Smooth muscle cell (in vitro differentiated cells): ENCODE measurements at regions not wholly inside any gene's neighbourhood (a gene's known extent, or its start where the extent isn't known, plus 50 kb on each side); places are given as distances from the start of the nearest gene placed in this dataset.

Source experiments
- DNase-seq: peaks from one replicate; lab custom pipeline; 2025; ENCODE audit not compliant: unreplicated experiment; lab: John Stamatoyannopoulos, UW
- H2AFZ ChIP-seq: fragments of 200-600 bp; sonication (generic); 2 replicates; pipeline ENCODE4 v1.6.0; 2016; ENCODE audit warnings: antibody characterized with exemption, low read depth, mild to moderate bottlenecking
- H3F3A ChIP-seq: fragments of 200-600 bp; sonication (generic); 2 replicates; pipeline ENCODE4 v1.6.0; 2017; ENCODE audit warnings: antibody characterized with exemption, low read depth
- H3K27ac ChIP-seq: fragments of 200-600 bp; sonication (generic); 2 replicates; pipeline ENCODE4 v1.5.1; 2016; ENCODE audit warnings: low read depth, mild to moderate bottlenecking
- H3K27me3 ChIP-seq: fragments of 200-600 bp; sonication (generic); 2 replicates; pipeline ENCODE4 v1.6.1; 2016; ENCODE audit warnings: low read depth, mild to moderate bottlenecking
- H3K36me3 ChIP-seq: fragments of 200-600 bp; sonication (generic); 2 replicates; pipeline ENCODE4 v1.5.1; 2016; ENCODE audit warnings: low read depth
- H3K4me1 ChIP-seq: fragments of 200-600 bp; sonication (generic); 2 replicates; pipeline ENCODE4 v1.5.1; 2016; ENCODE audit warnings: low read depth
- H3K4me2 ChIP-seq: fragments of 200-600 bp; sonication (generic); 2 replicates; pipeline ENCODE4 v1.6.0; 2016; ENCODE audit warnings: mild to moderate bottlenecking
- H3K4me3 ChIP-seq: fragments of 200-600 bp; sonication (generic); 2 replicates; pipeline ENCODE4 v1.5.1; 2016; ENCODE audit warnings: mild to moderate bottlenecking
- H3K79me2 ChIP-seq: fragments of 200-600 bp; sonication (generic); 2 replicates; pipeline ENCODE4 v1.6.0; 2016; ENCODE audit warnings: low read depth, mild to moderate bottlenecking
- H3K9ac ChIP-seq: fragments of 200-600 bp; sonication (generic); 2 replicates; pipeline ENCODE4 v1.6.0; 2016; ENCODE audit warnings: low read depth
- H3K9me3 ChIP-seq: fragments of 200-600 bp; sonication (generic); replicated peaks from 2 replicates; pipeline ENCODE4 v1.5.1; 2016; ENCODE audit warnings: low read depth
- H4K20me1 ChIP-seq: fragments of 200-600 bp; sonication (generic); 2 replicates; pipeline ENCODE4 v1.6.0; 2016; ENCODE audit warnings: low read depth
- CTCF ChIP-seq: fragments of 200-600 bp; sonication (generic); IDR thresholded peaks from 2 replicates; pipeline ENCODE4 v1.5.1; 2017; ENCODE audit warnings: borderline replicate concordance, mild to moderate bottlenecking, antibody characterized with exemption; ENCODE audit not compliant: insufficient read depth, poor library complexity, severe bottlenecking
- WGBS: methylation state at CpG from one replicate; pipeline ENCODE4 v1.1.7; 2016; ENCODE audit warnings: low lambda C conversion rate; 5-methylcytosine and 5-hydroxymethylcytosine counted together

GRCh38 chr13:46489586-46490023 is 63.4 kb upstream of the LRCH1 start:
- H3K36me3 ChIP-seq = no peaks in the 10 kb centered on the region
- 34% methylated on average over 5 of the region's 5 CpGs for WGBS
- peak overlapping the region; percentile 69 for H3K4me2 ChIP-seq
- H3K27me3 ChIP-seq = no peaks in the 10 kb centered on the region
- peak overlapping the region; percentile 64 for H2AFZ ChIP-seq
- H3F3A ChIP-seq = peaks cover 10% of the 10 kb centered on the region
- H3K79me2 ChIP-seq = no peaks in the 10 kb centered on the region
- no peak for TF ChIP-seq CTCF
- H3K4me1 ChIP-seq = peaks cover 13% of the 10 kb centered on the region
- H3K9ac ChIP-seq = peak overlapping the region; percentile 46
- no peak for DNase-seq
- no peaks in the 10 kb centered on the region for H3K9me3 ChIP-seq
- no peak overlapping the region for H3K4me3 ChIP-seq
- H4K20me1 ChIP-seq = no peaks in the 10 kb centered on the region
- peak overlapping the region; percentile 65 for H3K27ac ChIP-seq

DNA sequence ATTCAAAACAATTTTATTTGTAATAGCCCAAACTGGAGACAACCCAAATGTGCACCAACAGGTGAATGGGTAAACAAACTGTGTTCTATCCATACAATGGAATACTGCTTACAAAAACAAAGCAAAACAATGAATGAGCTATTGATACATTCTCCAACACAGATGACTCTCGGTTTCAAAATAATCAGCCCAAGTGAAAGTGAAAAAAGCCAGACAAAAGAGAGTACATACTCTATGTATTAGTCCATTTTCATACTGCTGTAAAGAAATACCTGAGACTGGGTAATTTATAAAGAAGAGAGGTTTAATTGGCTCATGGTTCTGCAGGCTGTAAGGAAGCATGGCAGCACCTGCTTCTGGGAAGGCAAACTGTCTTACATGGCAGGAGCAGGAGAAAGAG is 65.2 kb upstream of the LRCH1 start:
- peaks cover 10% of the 10 kb centered on the region for H3F3A ChIP-seq
- no peaks in the 10 kb centered on the region for H3K27me3 ChIP-seq
- no peaks in the 10 kb centered on the region for H3K79me2 ChIP-seq
- no peak overlapping the region for H3K4me3 ChIP-seq
- no peak overlapping the region for H3K27ac ChIP-seq
- peaks cover 13% of the 10 kb centered on the region for H3K4me1 ChIP-seq
- no peak overlapping the region for H3K9ac ChIP-seq
- H2AFZ ChIP-seq = no peak overlapping the region
- no peaks in the 10 kb centered on the region for H3K9me3 ChIP-seq
- H3K4me2 ChIP-seq = no peak overlapping the region
- TF ChIP-seq CTCF = no peak
- DNase-seq = no peak
- no peaks in the 10 kb centered on the region for H4K20me1 ChIP-seq
- WGBS = 97% methylated on average over 1 of the region's 1 CpG
- no peaks in the 10 kb centered on the region for H3K36me3 ChIP-seq

DNA sequence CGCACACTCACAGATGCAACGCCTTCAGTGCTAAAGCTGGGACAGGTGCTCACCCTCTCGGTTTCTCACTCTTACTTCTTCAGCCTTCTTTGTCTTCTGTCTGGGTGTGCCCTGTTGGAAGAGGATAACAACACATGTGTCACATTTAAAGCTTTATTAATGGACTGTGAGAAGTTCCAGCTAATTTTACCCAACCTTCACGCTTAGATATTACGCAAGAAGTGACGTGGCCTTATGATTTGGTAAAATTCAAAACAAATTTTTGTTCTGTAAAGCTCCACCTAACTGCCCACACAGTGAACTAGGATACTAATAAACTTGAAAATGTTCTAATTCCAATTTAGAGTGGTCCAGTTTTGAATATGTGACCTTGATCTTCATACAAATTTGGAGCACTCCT is 66.7 kb upstream of the LRCH1 start:
- no peaks in the 10 kb centered on the region for H3K9me3 ChIP-seq
- H4K20me1 ChIP-seq = no peaks in the 10 kb centered on the region
- WGBS = 82% methylated on average over 6 of the region's 6 CpGs
- H3K27ac ChIP-seq = no peak overlapping the region
- H3K36me3 ChIP-seq = no peaks in the 10 kb centered on the region
- H3K4me1 ChIP-seq = peaks cover 13% of the 10 kb centered on the region
- H3F3A ChIP-seq = peaks cover 6% of the 10 kb centered on the region
- no peaks in the 10 kb centered on the region for H3K27me3 ChIP-seq
- no peak for DNase-seq
- no peak overlapping the region for H3K9ac ChIP-seq
- H3K79me2 ChIP-seq = no peaks in the 10 kb centered on the region
- H3K4me3 ChIP-seq = no peak overlapping the region
- H2AFZ ChIP-seq = no peak overlapping the region
- no peak overlapping the region for H3K4me2 ChIP-seq
- no peak for TF ChIP-seq CTCF

DNA sequence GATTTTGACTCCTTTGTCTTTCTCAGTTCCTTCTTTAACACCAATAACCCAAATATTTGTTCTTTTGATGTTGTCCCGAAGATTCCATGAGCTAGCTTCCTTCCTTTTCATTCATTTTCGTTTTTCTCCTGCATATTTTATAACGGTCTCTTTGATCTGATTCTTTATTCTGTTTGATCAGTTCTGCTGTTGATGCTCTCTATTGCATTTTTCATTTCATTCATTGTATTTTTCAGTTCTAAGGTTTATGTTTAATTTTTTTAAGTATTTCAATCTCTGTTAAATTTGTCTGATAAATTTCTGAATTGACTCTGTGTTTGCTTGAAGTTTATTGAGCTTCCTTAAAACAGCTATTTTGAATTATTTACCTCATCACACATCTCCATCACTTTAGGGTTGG is 68.4 kb upstream of the LRCH1 start:
- TF ChIP-seq CTCF = no peak

More for the DNA sequence above, 68.4 kb upstream of the LRCH1 start:
- H2AFZ ChIP-seq = no peak overlapping the region
- H3K79me2 ChIP-seq = no peaks in the 10 kb centered on the region
- H3K9me3 ChIP-seq = no peaks in the 10 kb centered on the region
- no peak for DNase-seq
- peaks cover 6% of the 10 kb centered on the region for H3F3A ChIP-seq
- H3K4me3 ChIP-seq = no peak overlapping the region
- WGBS = 92% methylated on average over 3 of the region's 3 CpGs
- H3K9ac ChIP-seq = no peak overlapping the region
- no peaks in the 10 kb centered on the region for H3K36me3 ChIP-seq
- H3K27me3 ChIP-seq = no peaks in the 10 kb centered on the region
- peaks cover 4% of the 10 kb centered on the region for H3K4me1 ChIP-seq
- H4K20me1 ChIP-seq = no peaks in the 10 kb centered on the region
- H3K4me2 ChIP-seq = no peak overlapping the region
- no peak overlapping the region for H3K27ac ChIP-seq
